ENCODE measurements at regions not wholly inside any gene's neighbourhood (a gene's known extent, or its start where the extent isn't known, plus 50 kb on each side); places are given as distances from the start of the nearest gene placed in this dataset.
"Not testable (repeated sequence)": the region's sequence is repeated elsewhere in the genome, so short reads cannot be mapped to it uniquely, and the experiment has no call there.

DNA sequence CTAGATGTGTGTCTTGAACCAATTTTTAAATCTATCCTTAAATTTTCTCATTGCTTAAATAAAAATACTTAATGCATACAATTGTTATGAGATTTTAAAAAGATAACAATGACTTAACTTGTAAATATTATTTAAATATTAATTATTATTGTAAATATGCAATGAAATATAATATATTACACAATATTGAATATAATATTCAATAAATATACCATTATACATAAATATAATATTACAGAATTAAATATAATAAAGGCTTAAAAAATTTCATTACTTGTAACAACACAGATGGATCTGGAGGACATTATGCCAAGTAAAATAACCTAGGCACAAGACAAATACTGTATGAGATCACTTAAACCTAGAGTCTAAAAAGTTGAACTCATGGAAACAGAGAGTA lies 1532.3 kb downstream of the PCDH9 start:
- no peak for DNase-seq

DNA sequence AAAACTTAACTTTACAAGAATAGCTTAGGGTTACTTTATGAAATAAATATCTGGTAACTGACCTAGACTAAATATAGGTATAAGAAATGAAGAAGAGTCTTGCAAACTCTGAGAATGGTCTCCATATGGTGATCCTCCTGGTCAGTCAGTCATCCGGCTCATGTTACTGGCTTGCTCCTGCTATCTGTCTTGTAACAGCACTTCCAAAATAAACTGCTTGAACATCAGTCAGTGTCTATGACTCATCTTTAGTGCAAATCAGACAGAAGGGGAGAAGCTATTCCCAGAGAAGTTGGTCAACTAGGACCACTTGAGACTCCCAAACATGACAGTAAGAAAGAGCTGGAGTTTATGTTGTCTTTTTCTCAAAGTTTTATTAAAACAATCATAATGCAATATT lies 1550.9 kb downstream of the PCDH9 start:
- no peak for DNase-seq

DNA sequence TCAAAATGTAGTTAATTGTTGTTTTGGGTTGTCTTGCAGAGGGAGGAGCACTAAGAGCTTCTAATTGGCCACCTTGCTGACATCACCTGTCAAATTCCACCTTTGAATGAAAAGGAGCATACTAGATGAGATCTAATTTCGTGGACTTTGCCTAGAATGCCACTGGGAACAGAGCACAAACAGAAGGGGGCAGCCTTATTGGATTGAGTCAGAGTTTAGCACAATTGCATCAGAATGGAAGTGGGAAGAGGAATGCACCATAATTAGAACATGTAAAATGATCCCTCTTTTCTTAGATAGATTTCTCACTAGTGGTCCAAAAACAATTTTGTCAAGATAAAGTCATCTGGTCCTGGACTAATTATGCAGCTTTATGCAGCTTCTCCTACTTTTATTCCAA lies 1552.2 kb downstream of the PCDH9 start:
- no peak for DNase-seq

DNA sequence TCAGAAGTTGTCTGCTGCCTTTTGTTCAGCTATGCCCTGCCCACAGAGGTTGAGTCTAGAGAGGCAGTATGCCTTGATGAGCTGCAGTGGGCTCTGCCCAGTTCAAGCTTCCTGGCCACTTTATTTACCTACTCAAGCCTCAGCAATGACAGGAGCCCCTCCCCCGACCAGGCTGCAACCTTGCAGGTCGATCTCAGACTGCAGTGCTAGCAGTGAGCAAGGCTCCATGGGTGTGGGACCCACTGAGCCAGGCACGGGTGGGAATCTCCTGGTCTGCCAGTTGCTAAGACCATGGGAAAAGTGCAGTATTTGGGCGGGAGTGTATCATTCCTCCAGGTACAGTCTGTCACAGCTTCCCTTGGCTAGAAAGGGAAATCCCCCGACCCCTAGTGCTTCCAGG lies 1554.8 kb downstream of the PCDH9 start:
- not testable (repeated sequence) for DNase-seq

GRCh38 chr13:65670014-65670625 lies 1560.0 kb downstream of the PCDH9 start:
- DNase-seq, result no peak

GRCh38 chr13:65660731-65661130 lies 1569.4 kb downstream of the PCDH9 start:
- no peak for DNase-seq

GRCh38 chr13:65656740-65657329 lies 1573.3 kb downstream of the PCDH9 start:
- no peak for DNase-seq

- no peak for DNase-seq
These were observed 1576.5 kb downstream of the PCDH9 start for GRCh38 chr13:65653613-65654012.

DNA sequence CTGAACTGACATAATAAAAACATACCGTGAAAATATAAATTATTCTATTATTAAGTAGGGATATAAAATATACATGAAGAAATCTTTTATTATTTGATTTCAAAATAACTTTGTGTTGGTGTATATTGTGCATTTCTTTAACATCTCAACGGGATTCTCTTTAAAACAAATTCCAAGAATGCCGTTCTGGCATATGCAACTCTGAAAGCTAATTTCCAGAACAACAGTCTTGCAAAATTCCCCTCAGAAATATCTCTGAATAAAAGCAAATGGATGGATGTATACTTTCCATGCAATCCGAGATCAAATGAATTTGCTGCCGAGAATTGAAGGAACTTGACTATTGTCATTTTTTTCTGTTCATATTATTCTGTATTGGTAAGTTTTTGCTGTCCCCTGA lies 1579.8 kb downstream of the PCDH9 start:
- peak; percentile 35 for DNase-seq

DNA sequence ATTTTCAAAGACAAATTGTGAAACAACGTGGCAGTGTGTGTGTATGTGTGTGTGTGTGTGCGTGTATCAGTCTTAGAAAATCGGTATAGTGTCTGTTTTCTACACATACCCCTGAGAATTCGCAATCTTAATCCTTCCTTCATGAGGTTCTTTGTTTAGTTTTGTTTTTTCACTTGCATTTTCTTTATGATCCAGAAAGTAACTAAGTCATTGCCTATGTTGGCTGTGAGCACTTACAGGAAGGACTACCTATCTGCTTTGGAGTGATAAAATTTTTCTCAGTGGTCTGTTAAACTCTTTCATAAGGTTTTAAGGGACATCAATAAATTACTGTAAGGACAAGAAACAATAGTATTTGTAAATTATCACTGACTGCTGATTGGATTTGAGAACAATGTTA lies 1587.1 kb downstream of the PCDH9 start:
- DNase-seq, result no peak

GRCh38 chr13:65642301-65642700 lies 1587.8 kb downstream of the PCDH9 start:
- no peak for DNase-seq

DNA sequence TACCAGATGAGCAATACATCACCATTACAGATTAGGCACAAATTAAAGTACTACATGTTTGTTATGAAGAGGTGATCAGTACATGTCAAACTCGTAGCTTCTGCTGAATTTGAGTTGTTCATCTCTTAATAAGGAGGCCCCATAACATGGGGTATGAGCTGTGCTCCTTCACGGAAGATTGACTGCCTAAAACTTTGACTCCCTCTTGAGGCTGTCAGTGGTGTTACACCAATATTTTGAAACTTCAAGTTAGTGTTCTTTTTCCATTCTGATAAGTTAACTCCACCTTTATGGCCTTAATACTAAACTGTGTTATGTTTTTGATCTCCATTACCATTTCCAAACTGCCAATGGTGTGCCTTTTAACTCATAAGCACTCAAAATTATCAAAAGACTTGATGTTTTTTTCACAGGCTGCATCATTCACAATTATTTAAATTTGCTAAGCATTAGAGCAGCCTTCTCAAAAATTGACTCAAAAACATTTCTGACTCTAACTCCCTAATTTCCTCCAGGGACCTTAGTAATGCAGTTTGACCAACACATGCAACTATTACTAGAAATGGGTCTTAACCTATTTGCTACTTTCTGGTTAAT lies 1591.5 kb downstream of the PCDH9 start:
- no peak for DNase-seq

- DNase-seq, result peak; percentile 36
These were observed 1596.3 kb downstream of the PCDH9 start for GRCh38 chr13:65633806-65634205.

DNA sequence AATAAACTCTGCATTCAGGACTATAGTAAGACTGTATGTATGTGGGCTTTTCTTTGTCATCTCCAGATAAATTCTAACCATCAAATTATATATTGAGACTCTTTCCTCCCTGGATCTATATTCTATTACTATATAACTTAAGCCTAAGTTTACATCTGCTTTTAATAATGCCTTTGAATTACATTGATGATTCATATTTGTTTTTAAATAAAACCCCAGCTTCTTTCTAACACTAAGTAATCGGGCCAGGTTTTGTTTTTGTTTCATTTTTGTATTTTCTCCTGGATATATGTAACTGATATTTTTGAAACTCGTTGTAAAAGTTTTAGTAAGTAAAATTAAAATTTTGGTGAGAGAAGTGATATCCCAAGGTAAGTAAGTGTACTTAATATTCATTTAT lies 1599.1 kb downstream of the PCDH9 start:
- DNase-seq, result no peak

GRCh38 chr13:65629926-65630325 lies 1600.2 kb downstream of the PCDH9 start:
- DNase-seq, result no peak

- no peak for DNase-seq
These were observed 1607.0 kb downstream of the PCDH9 start for GRCh38 chr13:65623148-65623547.

GRCh38 chr13:65615506-65615905 lies 1614.6 kb downstream of the PCDH9 start:
- no peak for DNase-seq

DNA sequence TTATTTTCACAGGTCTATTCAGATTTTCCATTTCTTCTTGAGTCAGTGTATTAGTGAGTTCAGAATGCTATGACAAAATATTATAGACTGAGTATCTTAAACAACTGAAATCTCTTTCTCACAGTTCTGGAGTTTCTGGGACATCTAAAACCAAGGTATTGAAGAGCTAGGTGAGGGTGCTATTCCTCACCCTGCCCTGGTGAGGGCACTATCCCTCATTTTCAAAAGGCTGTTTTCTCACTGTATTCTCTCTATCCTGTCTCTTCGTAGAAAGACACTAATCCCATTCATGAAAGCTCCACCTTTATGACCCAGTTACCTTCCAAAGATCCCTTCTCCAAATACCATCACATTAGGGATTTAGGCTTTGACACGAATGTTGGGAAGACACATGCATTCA lies 1617.1 kb downstream of the PCDH9 start:
- no peak for DNase-seq

DNA sequence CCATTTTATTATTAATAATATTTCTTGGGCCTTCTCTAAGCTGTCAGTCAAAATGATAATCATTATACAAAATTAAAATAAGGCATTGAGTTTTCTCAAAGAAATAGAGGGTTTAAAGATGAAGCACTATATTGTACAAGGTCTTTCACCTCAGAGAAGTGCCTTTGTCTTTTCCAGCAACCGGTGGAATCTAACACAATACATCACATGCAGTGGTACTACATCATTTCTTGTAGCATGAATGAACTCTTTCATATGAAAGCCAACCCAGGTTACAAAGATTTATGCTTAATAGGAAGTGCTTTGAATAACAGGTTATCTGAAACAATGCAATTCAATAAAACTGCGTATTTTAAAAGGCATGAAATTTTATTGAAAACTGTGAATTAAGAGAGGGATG lies 1620.8 kb downstream of the PCDH9 start:
- no peak for DNase-seq

GRCh38 chr13:65606622-65607021 lies 1623.5 kb downstream of the PCDH9 start:
- DNase-seq, result no peak

DNA sequence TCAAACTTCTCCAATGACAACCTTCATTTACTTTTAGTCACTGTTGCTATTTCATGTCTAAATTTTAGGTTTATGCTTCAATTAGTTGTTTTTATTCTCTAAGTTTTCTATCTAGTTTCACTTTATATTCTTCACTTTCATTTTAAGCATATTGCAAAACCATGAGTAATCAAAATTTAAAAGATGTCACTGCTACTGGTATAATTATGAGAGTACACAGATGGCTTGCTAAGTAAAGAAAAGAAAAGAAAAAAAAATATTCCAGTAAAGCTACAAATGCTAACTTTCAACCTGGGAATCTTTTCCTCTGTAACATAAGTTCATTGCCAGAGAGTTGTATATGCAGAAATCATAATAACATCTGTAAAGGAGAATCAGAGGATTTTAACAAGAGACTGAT lies 1624.7 kb downstream of the PCDH9 start:
- DNase-seq, result no peak

DNA sequence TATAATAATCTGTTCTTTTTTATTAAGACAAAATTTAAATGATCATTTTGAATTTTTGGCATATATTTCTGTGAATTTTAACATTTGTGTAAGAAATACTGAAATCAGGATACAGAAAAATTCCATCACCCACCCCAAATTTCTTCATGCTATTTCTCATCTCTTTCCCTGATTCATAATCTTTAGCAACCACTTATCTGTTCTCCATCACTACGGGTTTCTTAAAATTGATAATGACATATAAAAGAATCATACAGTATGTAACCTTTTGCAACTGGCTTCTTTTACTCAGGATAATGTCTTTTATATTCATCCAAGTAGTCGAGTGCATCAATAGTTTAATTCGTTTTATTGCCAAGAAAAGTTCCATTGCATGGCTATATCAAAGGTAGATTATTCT lies 1627.0 kb downstream of the PCDH9 start:
- DNase-seq, result no peak

DNA sequence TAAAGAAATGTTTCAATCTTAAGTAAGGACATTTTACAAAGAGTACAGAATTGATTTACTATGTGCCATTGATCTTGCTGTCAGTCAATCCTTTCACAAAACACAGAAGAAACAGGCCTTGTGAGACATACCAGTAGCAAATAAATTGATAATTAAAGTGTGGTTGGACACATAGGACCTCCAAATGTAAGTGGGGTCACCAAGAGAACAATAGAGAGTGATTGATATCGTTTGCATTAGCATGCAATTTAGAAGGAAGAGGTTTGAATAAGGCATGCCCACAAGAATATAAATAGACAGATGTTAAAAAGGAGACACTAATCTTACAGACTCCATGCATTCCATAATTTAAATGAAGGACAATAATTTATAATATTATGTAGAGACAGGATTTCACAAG lies 1628.3 kb downstream of the PCDH9 start:
- DNase-seq, result no peak

DNA sequence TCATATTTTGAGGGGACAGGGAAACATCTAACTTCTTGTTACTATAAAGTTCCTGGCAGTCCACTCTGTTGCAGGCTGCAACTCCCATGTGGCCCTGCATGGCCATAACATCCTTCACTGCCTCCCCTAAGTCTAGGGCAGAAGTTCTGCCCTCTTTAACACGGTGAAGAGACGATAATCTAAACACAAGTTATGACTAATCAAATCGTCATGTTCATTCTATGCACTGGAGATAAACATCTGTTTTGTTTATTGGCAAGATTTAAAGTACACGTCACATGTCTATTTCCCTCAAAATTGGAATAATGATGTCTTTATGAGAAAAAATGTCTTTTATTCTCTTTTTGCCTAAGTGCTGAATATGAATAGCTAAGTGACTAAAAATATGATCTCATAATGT lies 1629.4 kb downstream of the PCDH9 start:
- no peak for DNase-seq
